Neutrophil (primary cell): ENCODE measurements at regions not wholly inside any gene's neighbourhood (a gene's known extent, or its start where the extent isn't known, plus 50 kb on each side); places are given as distances from the start of the nearest gene placed in this dataset.

Experiments
- H3K27ac ChIP-seq: fragments of 200-600 bp; sonication (generic); 2 replicates; pipeline ENCODE4 v1.5.1; 2016; ENCODE audit warnings: mild to moderate bottlenecking, moderate library complexity
- H3K27me3 ChIP-seq: fragments of 200-600 bp; sonication (generic); 2 replicates; pipeline ENCODE4 v1.6.0; 2016; ENCODE audit warnings: mild to moderate bottlenecking
- H3K36me3 ChIP-seq: fragments of 200-600 bp; sonication (generic); 2 replicates; pipeline ENCODE4 v1.5.1; 2017
- H3K4me1 ChIP-seq, 2 experiments: fragments of 200-600 bp in 1 of 2; sonication (generic) in 1 of 2; 1 replicate in 1 of 2; 2 replicates in 1 of 2; pipeline versions ENCODE4 v1.5.1 to v1.6.1; 2013 to 2016; ENCODE audit warnings: low read depth in 1 of 2, low read length in 1 of 2, mild to moderate bottlenecking in 1 of 2, moderate library complexity in 1 of 2; ENCODE audit not compliant: control insufficient read depth in 1 of 2, insufficient read depth in 1 of 2
- H3K4me3 ChIP-seq, 2 experiments: fragments of 200-600 bp in 1 of 2; sonication (generic) in 1 of 2; 1 replicate in 1 of 2; 2 replicates in 1 of 2; pipeline ENCODE4 v1.5.1; 2013 to 2016; ENCODE audit warnings: low read depth in 1 of 2, low read length in 1 of 2, mild to moderate bottlenecking in 1 of 2, moderate library complexity in 1 of 2
- H3K9me3 ChIP-seq: fragments of 200-600 bp; sonication (generic); 2 replicates; pipeline ENCODE4 v1.5.1; 2016
- TF ChIP-seq, protein P1 (sequence below): fragments of 200-600 bp; sonication (generic); IDR thresholded peaks from 2 replicates; pipeline ENCODE4 v1.5.1; 2016; ENCODE audit warnings: antibody characterized with exemption

DNA sequence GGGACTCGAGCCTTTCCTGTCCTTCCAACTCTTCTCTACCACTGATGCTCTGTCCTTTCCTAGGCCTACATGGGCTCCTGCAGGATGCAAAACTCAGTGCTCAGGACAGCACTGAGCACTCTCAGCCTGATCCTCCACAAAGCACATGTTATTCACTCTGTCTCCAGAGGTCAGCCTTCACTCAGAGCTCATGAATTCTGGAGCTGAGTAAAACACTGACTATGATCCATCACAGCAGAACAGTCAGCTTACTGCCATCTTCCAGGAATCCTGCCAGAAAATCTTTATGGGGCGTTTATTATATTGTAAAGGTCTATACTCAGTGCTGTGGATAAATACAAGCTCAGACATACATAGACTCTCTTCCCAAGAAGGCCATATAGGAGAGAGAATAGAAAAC, 121.5 kb upstream of the CPEB2 start:
- Histone ChIP-seq H3K9me3 (no peaks in the 10 kb centered on the region), H3K4me3 (no peak overlapping the region), H3K27ac (no peak overlapping the region), H3K36me3 (no peaks in the 10 kb centered on the region), H3K4me1 (peaks cover 15 to 19% of the 10 kb centered on the region in 2 experiments), H3K27me3 (no peaks in the 10 kb centered on the region)
- TF ChIP-seq, protein P1, sequence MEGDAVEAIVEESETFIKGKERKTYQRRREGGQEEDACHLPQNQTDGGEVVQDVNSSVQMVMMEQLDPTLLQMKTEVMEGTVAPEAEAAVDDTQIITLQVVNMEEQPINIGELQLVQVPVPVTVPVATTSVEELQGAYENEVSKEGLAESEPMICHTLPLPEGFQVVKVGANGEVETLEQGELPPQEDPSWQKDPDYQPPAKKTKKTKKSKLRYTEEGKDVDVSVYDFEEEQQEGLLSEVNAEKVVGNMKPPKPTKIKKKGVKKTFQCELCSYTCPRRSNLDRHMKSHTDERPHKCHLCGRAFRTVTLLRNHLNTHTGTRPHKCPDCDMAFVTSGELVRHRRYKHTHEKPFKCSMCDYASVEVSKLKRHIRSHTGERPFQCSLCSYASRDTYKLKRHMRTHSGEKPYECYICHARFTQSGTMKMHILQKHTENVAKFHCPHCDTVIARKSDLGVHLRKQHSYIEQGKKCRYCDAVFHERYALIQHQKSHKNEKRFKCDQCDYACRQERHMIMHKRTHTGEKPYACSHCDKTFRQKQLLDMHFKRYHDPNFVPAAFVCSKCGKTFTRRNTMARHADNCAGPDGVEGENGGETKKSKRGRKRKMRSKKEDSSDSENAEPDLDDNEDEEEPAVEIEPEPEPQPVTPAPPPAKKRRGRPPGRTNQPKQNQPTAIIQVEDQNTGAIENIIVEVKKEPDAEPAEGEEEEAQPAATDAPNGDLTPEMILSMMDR: no peak

DNA sequence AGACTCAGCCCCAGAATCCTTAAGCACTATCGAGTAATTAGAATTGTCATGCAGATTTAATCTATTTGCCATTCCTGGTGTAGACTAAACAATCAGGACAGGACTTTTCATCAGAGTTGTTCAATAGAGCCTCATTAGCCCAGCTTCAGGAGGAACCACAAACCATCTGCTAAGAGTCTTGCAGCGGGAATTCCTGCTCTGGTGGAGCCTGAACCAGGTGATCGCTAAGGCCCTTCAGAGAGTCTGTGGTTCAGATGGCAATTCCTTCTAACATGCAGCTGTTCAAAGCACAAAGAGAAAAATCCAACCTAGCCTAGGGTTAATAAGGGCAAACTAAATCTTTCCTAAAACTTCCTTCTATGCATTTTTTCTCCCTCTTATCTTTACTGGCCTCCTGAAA, 119.1 kb upstream of the CPEB2 start:
- H3K4me1 ChIP-seq: peaks cover 0 to 1% of the 10 kb centered on the region in 2 experiments
- no peaks in the 10 kb centered on the region for H3K36me3 ChIP-seq
- no peaks in the 10 kb centered on the region for H3K9me3 ChIP-seq
- no peak overlapping the region for H3K27ac ChIP-seq
- H3K4me3 ChIP-seq: no peak overlapping the region
- no peaks in the 10 kb centered on the region for H3K27me3 ChIP-seq
- TF ChIP-seq, protein P1: no peak

DNA sequence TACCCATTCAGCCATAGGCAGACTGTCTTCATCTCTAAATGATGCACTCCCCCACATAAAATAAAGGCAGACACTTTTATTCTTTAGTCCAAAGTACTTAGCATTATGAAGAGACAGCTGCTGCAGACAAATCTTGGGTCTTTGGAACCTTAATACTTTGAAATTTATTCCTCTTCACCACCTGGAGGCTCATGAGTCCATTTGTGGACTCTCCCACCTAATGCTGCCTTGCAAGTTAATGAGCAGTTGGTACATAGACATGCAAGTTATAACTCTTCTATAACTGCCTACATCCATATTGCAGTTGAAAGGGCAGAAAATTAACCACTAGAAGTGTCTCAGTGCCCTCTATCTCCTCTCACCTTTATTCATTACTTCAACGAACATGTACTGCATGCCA, 118.6 kb upstream of the CPEB2 start:
- Histone ChIP-seq H3K36me3 (no peaks in the 10 kb centered on the region), H3K27me3 (no peaks in the 10 kb centered on the region), H3K9me3 (no peaks in the 10 kb centered on the region), H3K27ac (no peak overlapping the region), H3K4me3 (no peak overlapping the region), H3K4me1 (no peaks in the 10 kb centered on the region)
- TF ChIP-seq, protein P1: no peak

- TF ChIP-seq, protein P1: no peak
- Histone ChIP-seq H3K4me1 (no peaks in the 10 kb centered on the region), H3K27ac (no peak overlapping the region), H3K27me3 (no peaks in the 10 kb centered on the region), H3K36me3 (no peaks in the 10 kb centered on the region), H3K4me3 (no peak overlapping the region), H3K9me3 (no peaks in the 10 kb centered on the region)
These were observed 114.3 kb upstream of the CPEB2 start for GRCh38 chr4:14887842-14888433.

- H3K27me3 ChIP-seq: no peaks in the 10 kb centered on the region
- no peak overlapping the region for H3K27ac ChIP-seq
- no peaks in the 10 kb centered on the region for H3K9me3 ChIP-seq
- H3K36me3 ChIP-seq: no peaks in the 10 kb centered on the region
- H3K4me3 ChIP-seq: no peak overlapping the region
- H3K4me1 ChIP-seq: no peaks in the 10 kb centered on the region
- TF ChIP-seq, protein P1: no peak
These were observed 113.3 kb upstream of the CPEB2 start for GRCh38 chr4:14888790-14889572.
